Chondrocyte (in vitro differentiated cells): ENCODE measurements at regions not wholly inside any gene's neighbourhood (a gene's known extent, or its start where the extent isn't known, plus 50 kb on each side); places are given as distances from the start of the nearest gene placed in this dataset.
"Not testable (repeated sequence)": the region's sequence is repeated elsewhere in the genome, so short reads cannot be mapped to it uniquely, and the experiment has no call there.

Source experiments
- DNase-seq: peaks from one replicate; pipeline ENCODE4 v3.0.0; 2021; ENCODE audit warnings: mixed read lengths, low spot score
- H3K27ac Mint-ChIP-seq: one replicate; pipeline ENCODE4 v1.8.0; 2021; ENCODE audit warnings: mild to moderate bottlenecking, moderate library complexity, mixed read lengths; ENCODE audit not compliant: unreplicated experiment
- H3K27me3 Mint-ChIP-seq: 2 replicates; pipeline ENCODE4 v1.8.0; 2021; ENCODE audit warnings: low read depth, mixed read lengths
- H3K36me3 Mint-ChIP-seq: 2 replicates; pipeline ENCODE4 v1.8.0; 2021; ENCODE audit warnings: low read depth, mixed read lengths
- H3K4me1 Mint-ChIP-seq: 2 replicates; pipeline ENCODE4 v1.8.0; 2021; ENCODE audit warnings: low read depth, mild to moderate bottlenecking, mixed read lengths
- H3K4me3 Mint-ChIP-seq: one replicate; pipeline ENCODE4 v1.8.0; 2021; ENCODE audit warnings: mild to moderate bottlenecking, moderate library complexity, mixed read lengths; ENCODE audit not compliant: unreplicated experiment
- H3K9me3 Mint-ChIP-seq: 2 replicates; pipeline ENCODE4 v1.8.0; 2021; ENCODE audit warnings: low read depth, mixed read lengths
- CTCF ChIP-seq: fragments of 200-600 bp; sonication (generic); IDR thresholded peaks from 2 replicates; pipeline ENCODE4 v1.5.0; 2021; ENCODE audit warnings: antibody characterized with exemption, mild to moderate bottlenecking, moderate library complexity

GRCh38 chr7:142583446-142583845, 165.8 kb upstream of the PRSS1 start:
- Mint-ChIP-seq H3K27me3 (no peaks in the 10 kb centered on the region), H3K9me3 (no peaks in the 10 kb centered on the region), H3K36me3 (no peaks in the 10 kb centered on the region), H3K27ac (no peak overlapping the region), H3K4me3 (no peak overlapping the region), H3K4me1 (peaks cover 13% of the 10 kb centered on the region)
- no peak for TF ChIP-seq CTCF
- no peak for DNase-seq

GRCh38 chr7:142582351-142582750, 166.9 kb upstream of the PRSS1 start:
- Mint-ChIP-seq H3K9me3 (no peaks in the 10 kb centered on the region), H3K27ac (no peak overlapping the region), H3K4me3 (no peak overlapping the region), H3K4me1 (peaks cover 13% of the 10 kb centered on the region), H3K27me3 (no peaks in the 10 kb centered on the region), H3K36me3 (no peaks in the 10 kb centered on the region)
- DNase-seq = no peak
- no peak for TF ChIP-seq CTCF

GRCh38 chr7:142581341-142581740, 167.9 kb upstream of the PRSS1 start:
- Mint-ChIP-seq H3K36me3 (no peaks in the 10 kb centered on the region), H3K4me1 (peaks cover 13% of the 10 kb centered on the region), H3K27me3 (no peaks in the 10 kb centered on the region), H3K4me3 (no peak overlapping the region), H3K9me3 (no peaks in the 10 kb centered on the region), H3K27ac (no peak overlapping the region)
- TF ChIP-seq CTCF = no peak
- DNase-seq = no peak

GRCh38 chr7:142579946-142580345, 169.3 kb upstream of the PRSS1 start:
- no peak for DNase-seq
- H3K27ac Mint-ChIP-seq = no peak overlapping the region
- H3K4me3 Mint-ChIP-seq = no peak overlapping the region
- H3K4me1 Mint-ChIP-seq = peaks cover 13% of the 10 kb centered on the region
- no peak for TF ChIP-seq CTCF
- H3K36me3 Mint-ChIP-seq = no peaks in the 10 kb centered on the region
- H3K9me3 Mint-ChIP-seq = no peaks in the 10 kb centered on the region
- no peaks in the 10 kb centered on the region for H3K27me3 Mint-ChIP-seq

- peaks cover 13% of the 10 kb centered on the region for H3K9me3 Mint-ChIP-seq
- not testable (repeated sequence) for H3K4me3 Mint-ChIP-seq, H3K4me1 Mint-ChIP-seq, H3K36me3 Mint-ChIP-seq, H3K27me3 Mint-ChIP-seq, H3K27ac Mint-ChIP-seq, DNase-seq
These were observed 173.9 kb upstream of the PRSS1 start for GRCh38 chr7:142575351-142575750.

- Mint-ChIP-seq H3K27ac (no peak overlapping the region), H3K4me1 (peaks cover 10% of the 10 kb centered on the region), H3K4me3 (no peak overlapping the region), H3K27me3 (no peaks in the 10 kb centered on the region), H3K9me3 (peaks cover 13% of the 10 kb centered on the region), H3K36me3 (peaks cover 2% of the 10 kb centered on the region)
- TF ChIP-seq CTCF = no peak
- no peak for DNase-seq
These were observed 177.7 kb upstream of the PRSS1 start for GRCh38 chr7:142571581-142571980.
